ENCODE measurements at regions not wholly inside any gene's neighbourhood (a gene's known extent, or its start where the extent isn't known, plus 50 kb on each side); places are given as distances from the start of the nearest gene placed in this dataset.

- DNase-seq: no peak
These were observed 76.0 kb upstream of the RET start for GRCh38 chr10:43000651-43001426.

- no peak for DNase-seq
These were observed 75.5 kb upstream of the RET start for GRCh38 chr10:43001427-43001795.

DNA sequence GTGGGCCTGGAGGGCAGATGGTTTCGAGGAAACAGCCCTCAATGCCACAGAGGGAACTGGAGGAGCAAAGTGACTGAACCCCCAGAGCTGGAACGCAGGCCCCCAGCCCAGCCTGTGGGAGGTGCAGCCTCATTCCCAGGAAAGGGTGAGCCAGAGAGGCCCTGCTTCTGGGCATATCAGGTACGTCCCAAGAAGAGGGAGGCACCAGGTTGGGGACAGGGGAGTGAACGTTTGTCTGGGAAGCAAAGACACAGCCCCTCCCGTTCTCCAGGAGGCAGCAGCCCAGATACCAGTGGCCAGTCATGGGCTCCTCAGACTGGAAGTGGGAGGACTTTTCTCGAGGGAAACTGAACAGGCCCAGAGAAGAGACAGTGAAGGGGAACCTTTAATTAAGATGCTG, 74.3 kb upstream of the RET start:
- no peak for DNase-seq

- no peak for DNase-seq
These were observed 70.4 kb upstream of the RET start for GRCh38 chr10:43006490-43006889.

- no peak for DNase-seq
These were observed 64.3 kb upstream of the RET start for GRCh38 chr10:43012578-43012977.

- no peak for DNase-seq
These were observed 63.8 kb upstream of the RET start for GRCh38 chr10:43013065-43013464.

- no peak for DNase-seq
These were observed 52.3 kb upstream of the RET start for GRCh38 chr10:43024524-43024923.

DNA sequence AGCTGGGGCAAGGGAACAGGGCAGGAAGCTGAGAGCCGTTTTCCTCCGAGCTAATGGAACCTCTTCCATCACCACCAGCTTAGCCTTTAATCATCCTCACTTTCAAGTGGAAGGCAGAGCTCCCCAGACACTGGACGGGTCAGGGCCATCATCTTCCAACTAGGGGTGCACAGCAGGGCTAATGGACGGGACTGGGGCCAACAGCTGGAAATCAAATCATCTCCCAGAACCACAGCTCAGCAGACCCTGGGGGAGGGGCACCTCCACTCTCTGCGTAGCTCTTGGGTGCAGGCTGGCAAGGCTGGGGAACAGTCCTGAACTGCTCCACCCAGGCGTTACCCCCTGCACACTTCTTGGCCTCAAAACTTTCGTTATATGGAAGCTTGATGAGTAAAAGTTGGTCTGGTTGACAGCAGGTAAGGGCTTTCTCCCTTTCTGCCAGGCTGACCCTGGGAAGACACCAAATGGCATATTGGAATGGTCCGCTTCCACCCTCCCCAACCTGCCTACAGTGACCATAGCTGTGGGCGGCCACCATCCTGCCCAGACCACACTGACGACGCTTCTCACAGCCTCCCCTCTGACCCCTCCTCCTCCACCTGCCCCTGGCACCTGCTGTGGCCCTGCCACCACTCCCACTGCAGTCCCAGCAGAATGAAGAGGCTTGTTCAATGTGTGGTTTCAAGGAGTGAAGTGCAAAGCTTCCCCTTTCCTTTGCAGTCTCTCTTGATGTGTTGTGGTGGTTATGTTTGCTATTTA, 51.7 kb upstream of the RET start:
- no peak for DNase-seq

DNA sequence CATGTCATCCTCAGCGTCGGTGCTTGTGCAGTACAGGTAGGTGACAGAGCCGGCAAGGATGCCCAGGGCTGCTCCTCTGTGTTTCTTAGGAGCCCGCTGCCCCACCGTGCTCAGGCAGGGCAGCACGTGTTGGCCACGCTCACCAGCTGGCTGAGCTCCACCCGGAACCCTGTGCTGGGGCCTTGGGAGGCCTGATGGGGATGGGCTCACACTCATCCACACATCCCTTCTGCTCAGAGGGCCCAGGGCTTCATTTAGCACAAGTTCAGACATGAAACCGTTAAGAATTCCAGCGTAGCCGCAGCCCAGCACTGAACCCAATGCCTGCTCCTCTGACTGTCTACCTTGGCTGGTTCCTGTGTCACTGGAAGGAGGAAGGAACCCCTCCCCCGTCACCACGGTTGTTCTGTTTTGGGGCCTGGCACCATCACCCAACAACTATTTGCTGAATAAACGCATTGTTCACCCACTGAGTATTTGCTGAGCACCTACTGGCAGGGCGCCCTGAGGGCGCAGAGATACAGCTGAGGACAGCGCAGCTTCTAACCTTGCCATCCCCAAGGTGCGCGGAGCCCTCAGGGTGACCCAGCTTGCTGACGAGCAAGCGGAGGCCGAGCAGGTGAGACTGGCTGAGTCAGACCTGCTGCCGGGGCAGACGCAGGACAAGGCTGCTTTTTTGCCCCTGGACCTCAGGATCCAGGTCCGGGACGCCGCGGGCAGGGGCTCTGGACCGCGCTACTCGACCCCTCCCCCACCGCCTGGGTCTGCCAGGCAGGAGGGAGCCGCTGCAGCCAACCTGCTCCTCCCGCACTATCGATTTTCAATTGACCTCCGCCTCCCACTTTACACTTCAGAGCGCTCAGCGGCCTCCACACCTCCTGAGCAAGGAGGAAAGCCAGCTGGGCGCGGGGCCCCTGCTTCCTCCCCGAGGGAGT, 50.6 kb upstream of the RET start:
- DNase-seq: no peak

Measured in hypothalamus (tissue), 51 donors.